ENCODE measurements at regions not wholly inside any gene's neighbourhood (a gene's known extent, or its start where the extent isn't known, plus 50 kb on each side); places are given as distances from the start of the nearest gene placed in this dataset.

DNA sequence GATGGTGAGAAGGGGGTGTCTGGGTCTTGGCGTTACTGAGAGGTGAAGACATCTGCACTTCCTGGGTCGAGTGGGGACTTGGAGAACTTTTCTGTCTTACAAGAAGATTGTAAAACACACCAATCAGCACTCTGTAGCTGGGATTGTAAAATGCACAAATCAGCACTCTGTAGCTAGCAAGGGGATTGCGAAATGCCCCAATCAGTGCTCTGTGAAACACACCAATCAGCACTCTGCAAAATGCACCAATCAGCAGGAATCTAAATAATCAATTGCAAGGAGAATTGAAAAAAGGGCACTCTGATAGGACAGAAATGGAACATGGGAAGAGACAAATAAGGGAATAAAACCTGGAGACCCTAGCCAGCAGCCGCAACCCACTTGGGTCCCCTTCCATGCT, 376.1 kb upstream of the SFSWAP start:
- no peak for TF ChIP-seq POLR2AphosphoS5 (IDR thresholded peaks at IDR 0.05; ENCODE audit: low read depth, low read length)
- no peak for TF ChIP-seq POLR2A (IDR thresholded peaks at IDR 0.05; ENCODE audit: low read depth, low read length)

Data from GM12891 (cell line).